Endothelial cell of umbilical vein (primary cell): ENCODE measurements at regions not wholly inside any gene's neighbourhood (a gene's known extent, or its start where the extent isn't known, plus 50 kb on each side); places are given as distances from the start of the nearest gene placed in this dataset.

ENCODE experiments used
- CTCF ChIP-seq, 2 donors: IDR thresholded peaks; 1 replicate in 1 of 2; 2 replicates in 1 of 2; pipeline ENCODE4 v1.5.1; 2011; ENCODE audit warnings: low read length in 2 of 2, mild to moderate bottlenecking in 2 of 2, moderate library complexity in 2 of 2, control low read depth in 1 of 2, inconsistent platforms in 1 of 2, low read depth in 1 of 2; ENCODE audit not compliant: insufficient read depth in 1 of 2; ENCODE audit errors: extremely low read depth in 1 of 2
- FOS ChIP-seq: IDR thresholded peaks from 2 replicates; pipeline ENCODE4 v1.6.1; 2011; ENCODE audit warnings: mild to moderate bottlenecking, low read length, moderate library complexity, borderline replicate concordance; ENCODE audit not compliant: insufficient read depth

DNA sequence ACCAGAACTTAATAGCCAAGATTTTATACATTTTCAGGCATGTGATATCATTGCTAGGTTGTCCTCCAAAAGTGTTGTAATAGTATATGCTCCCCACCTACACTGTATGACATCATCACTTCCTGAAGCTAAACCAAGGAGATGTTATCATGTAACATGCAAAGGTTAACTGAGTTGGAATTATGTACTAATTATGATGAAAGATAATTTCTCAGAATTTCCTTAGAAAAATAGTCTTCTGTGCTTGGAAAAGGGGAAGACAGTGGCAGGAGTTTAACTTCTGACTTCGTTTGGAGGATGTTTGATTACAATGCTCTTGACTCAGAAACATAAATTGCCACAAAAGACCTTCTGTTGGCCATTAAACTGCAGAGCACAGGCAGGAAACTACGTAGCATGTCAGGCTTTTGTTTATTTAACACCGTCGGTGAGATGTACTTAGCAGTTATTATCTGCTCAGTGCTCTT is 83.6 kb upstream of the GUCY1A1 start:
- TF ChIP-seq CTCF (IDR thresholded peaks at IDR 0.05; ENCODE audit: extremely low read depth in 1 of 2, insufficient read depth in 1 of 2, low read depth in 1 of 2, low read length in 2 of 2) (no peak), FOS (no peak)
